B cell (primary cell): ENCODE measurements at regions not wholly inside any gene's neighbourhood (a gene's known extent, or its start where the extent isn't known, plus 50 kb on each side); places are given as distances from the start of the nearest gene placed in this dataset.

ENCODE experiments used
- ATAC-seq: fragments of 200-7000 bp; cut with Tn5 transposase; one replicate; pipeline ENCODE4 v1.10.0; 2021; ENCODE audit warnings: low read depth, mild to moderate bottlenecking, moderate number of reproducible peaks, moderate library complexity
- CTCF ChIA-PET: fragments of 350-600 bp; sonication (Branson Sonifier 250); formaldehyde crosslinking; loops from one replicate; lab custom pipeline; 2021; ENCODE audit warnings: antibody characterized with exemption, inconsistent platforms; lab: Charles Lee
- POLR2A ChIA-PET: fragments of 350-600 bp; sonication (Branson Sonifier 250); formaldehyde crosslinking; loops from one replicate; lab custom pipeline; 2021; ENCODE audit warnings: antibody characterized with exemption; lab: Charles Lee
- DNase-seq: peaks from one replicate; pipeline ENCODE4 v3.0.0; 2013
- H2AFZ ChIP-seq: 2 replicates; pipeline ENCODE4 v1.6.1; 2012; ENCODE audit warnings: mild to moderate bottlenecking, low read depth, low read length; ENCODE audit not compliant: insufficient read depth, poor library complexity, severe bottlenecking
- H3K27ac ChIP-seq, 2 donors: 1 replicate in 1 of 2; 2 replicates in 1 of 2; pipeline ENCODE4 v1.5.1; 2012 to 2013; ENCODE audit warnings: low read length in 2 of 2, mild to moderate bottlenecking in 2 of 2, moderate library complexity in 1 of 2
- H3K27me3 ChIP-seq, 4 experiments: fragments of 200-600 bp in 1 of 4; sonication (generic) in 1 of 4; replicated peaks in 1 of 4; 1 replicate in 2 of 4; 2 replicates in 2 of 4; pipeline versions ENCODE4 v1.6.1 to v1.7.0; 2013 to 2016; ENCODE audit warnings: low read length in 3 of 4, mild to moderate bottlenecking in 2 of 4, mixed read lengths in 1 of 4, moderate library complexity in 1 of 4; ENCODE audit not compliant: insufficient read depth in 4 of 4, control insufficient read depth in 3 of 4; ENCODE audit errors: control extremely low read depth in 1 of 4
- H3K36me3 ChIP-seq, 2 experiments: replicated peaks in 1 of 2; 1 replicate in 1 of 2; 2 replicates in 1 of 2; pipeline versions ENCODE4 v1.6.1 to v1.7.1; 2013; ENCODE audit warnings: low read length in 1 of 2; ENCODE audit not compliant: insufficient read depth in 2 of 2, control insufficient read depth in 1 of 2; ENCODE audit errors: control extremely low read depth in 1 of 2, extremely low read depth in 1 of 2
- H3K4me1 ChIP-seq, 2 donors: fragments of 200-600 bp in 1 of 2; sonication (generic) in 1 of 2; 1 replicate in 1 of 2; 2 replicates in 1 of 2; pipeline versions ENCODE4 v1.5.1 to v1.6.1; 2013 to 2017; ENCODE audit warnings: low read length in 2 of 2; ENCODE audit not compliant: control insufficient read depth in 2 of 2, insufficient read depth in 2 of 2
- H3K4me2 ChIP-seq: replicated peaks from 2 replicates; pipeline ENCODE3; 2012; ENCODE audit warnings: mild to moderate bottlenecking, low read depth, low read length; ENCODE audit not compliant: poor library complexity, severe bottlenecking
- H3K4me3 ChIP-seq, 5 experiments: fragments of 200-600 bp in 1 of 5; sonication (generic) in 1 of 5; 1 replicate in 3 of 5; 2 replicates in 2 of 5; pipeline versions ENCODE4 v1.5.1 to v1.7.0; 2011 to 2016; ENCODE audit warnings: low read length in 4 of 5, mild to moderate bottlenecking in 4 of 5, low read depth in 2 of 5, control low read depth in 1 of 5, moderate library complexity in 1 of 5; ENCODE audit not compliant: insufficient read depth in 1 of 5; ENCODE audit errors: control extremely low read depth in 1 of 5, extremely low read depth in 1 of 5
- H3K79me2 ChIP-seq: fragments of 200-600 bp; sonication (generic); one replicate; pipeline ENCODE4 v1.6.0; 2016; ENCODE audit warnings: low read length; ENCODE audit not compliant: control insufficient read depth, insufficient read depth
- H3K9ac ChIP-seq: fragments of 200-600 bp; sonication (generic); 2 replicates; pipeline ENCODE4 v1.6.1; 2017; ENCODE audit warnings: mild to moderate bottlenecking, low read length, moderate library complexity
- H3K9me3 ChIP-seq, 3 donors: one replicate each; pipeline versions ENCODE4 v1.6.1 to v1.7.1; 2013; ENCODE audit warnings: low read length in 2 of 3; ENCODE audit not compliant: control insufficient read depth in 2 of 3, insufficient read depth in 1 of 3; ENCODE audit errors: control extremely low read depth in 1 of 3
- H4K20me1 ChIP-seq: 2 replicates; pipeline ENCODE4 v1.6.0; 2012; ENCODE audit warnings: mild to moderate bottlenecking, low read length; ENCODE audit not compliant: insufficient read depth, control insufficient read depth, poor library complexity, severe bottlenecking
- H3K27ac Mint-ChIP-seq: one replicate; pipeline ENCODE4 v1.8.0; 2021; ENCODE audit warnings: mixed read lengths
- H3K27me3 Mint-ChIP-seq: one replicate; pipeline ENCODE4 v1.8.0; 2021; ENCODE audit warnings: mixed read lengths
- H3K4me1 Mint-ChIP-seq: one replicate; pipeline ENCODE4 v1.8.0; 2021; ENCODE audit warnings: mixed read lengths
- H3K4me3 Mint-ChIP-seq: one replicate; pipeline ENCODE4 v1.8.0; 2021; ENCODE audit warnings: mixed read lengths
- H3K9me3 Mint-ChIP-seq: one replicate; pipeline ENCODE4 v1.8.0; 2022; ENCODE audit warnings: mixed read lengths; ENCODE audit not compliant: insufficient read depth
- EZH2 ChIP-seq: IDR thresholded peaks from 2 replicates; pipeline ENCODE4 v1.6.1; 2012; ENCODE audit warnings: borderline replicate concordance, low read depth, mild to moderate bottlenecking, moderate library complexity, low read length; ENCODE audit not compliant: insufficient read depth, poor library complexity, severe bottlenecking
- WGBS: methylation state at CpG from one replicate; pipeline ENCODE4 v1.1.5; 2013; ENCODE audit warnings: missing lambda C conversion rate; ENCODE audit not compliant: insufficient coverage; 5-methylcytosine and 5-hydroxymethylcytosine counted together
- intact Hi-C: fragments of 100-400 bp; cut with micrococcal nuclease; formaldehyde crosslinking; loops from one replicate; pipeline ENCODE4 v1.10.0; 2022
- TF ChIP-seq, protein P1 (sequence below): fragments of 200-600 bp; IDR thresholded peaks from one replicate; pipeline ENCODE4 v1.8.0; 2022; ENCODE audit warnings: antibody characterized with exemption, mild to moderate bottlenecking

GRCh38 chr18:76133873-76134272 is 361.2 kb downstream of the ZNF516 start:
- H3K9me3 Mint-ChIP-seq, result peaks cover 5% of the 10 kb centered on the region
- POLR2A ChIA-PET, result no interaction called here
- CTCF ChIA-PET, result no interaction called here

DNA sequence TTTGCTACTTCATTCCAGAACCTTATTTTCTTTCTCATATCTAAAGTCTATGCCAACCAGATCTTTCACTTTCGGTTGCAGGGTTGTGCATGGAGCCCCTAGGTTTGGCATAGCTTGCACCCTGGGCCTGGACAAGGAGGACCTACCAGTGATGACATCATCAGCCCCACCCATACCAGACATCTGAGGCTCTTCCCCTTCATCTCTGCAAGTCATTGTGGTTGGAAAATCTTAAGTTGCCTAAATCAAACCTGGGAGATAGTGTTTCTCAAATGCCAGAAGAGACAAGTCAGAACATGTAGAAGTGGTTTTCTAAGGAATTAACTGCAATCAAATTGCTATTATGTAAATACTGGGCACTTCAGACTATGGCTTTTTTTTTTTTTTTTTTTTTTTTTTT is 363.3 kb downstream of the ZNF516 start:
- no peak for DNase-seq
- intact Hi-C loops, result no loop called here
- no peak overlapping the region for H3K27ac ChIP-seq
- H3K27me3 Mint-ChIP-seq, result no peaks in the 10 kb centered on the region
- no peaks in the 10 kb centered on the region for H3K79me2 ChIP-seq
- H4K20me1 ChIP-seq, result no peaks in the 10 kb centered on the region
- H3K9me3 Mint-ChIP-seq, result peaks cover 5% of the 10 kb centered on the region
- no peak overlapping the region for H3K4me3 Mint-ChIP-seq
- 75% methylated on average over 1 of the region's 1 CpG for WGBS
- no peaks in the 10 kb centered on the region for H3K27me3 ChIP-seq
- H3K4me1 Mint-ChIP-seq, result no peaks in the 10 kb centered on the region
- no peak for ATAC-seq
- no peak overlapping the region for H2AFZ ChIP-seq
- H3K9ac ChIP-seq, result no peak overlapping the region
- no peaks in the 10 kb centered on the region for H3K36me3 ChIP-seq
- H3K4me2 ChIP-seq, result no peak overlapping the region
- H3K27ac Mint-ChIP-seq, result no peak overlapping the region
- POLR2A ChIA-PET, result no interaction called here
- no peak for TF ChIP-seq EZH2
- TF ChIP-seq, protein P1, sequence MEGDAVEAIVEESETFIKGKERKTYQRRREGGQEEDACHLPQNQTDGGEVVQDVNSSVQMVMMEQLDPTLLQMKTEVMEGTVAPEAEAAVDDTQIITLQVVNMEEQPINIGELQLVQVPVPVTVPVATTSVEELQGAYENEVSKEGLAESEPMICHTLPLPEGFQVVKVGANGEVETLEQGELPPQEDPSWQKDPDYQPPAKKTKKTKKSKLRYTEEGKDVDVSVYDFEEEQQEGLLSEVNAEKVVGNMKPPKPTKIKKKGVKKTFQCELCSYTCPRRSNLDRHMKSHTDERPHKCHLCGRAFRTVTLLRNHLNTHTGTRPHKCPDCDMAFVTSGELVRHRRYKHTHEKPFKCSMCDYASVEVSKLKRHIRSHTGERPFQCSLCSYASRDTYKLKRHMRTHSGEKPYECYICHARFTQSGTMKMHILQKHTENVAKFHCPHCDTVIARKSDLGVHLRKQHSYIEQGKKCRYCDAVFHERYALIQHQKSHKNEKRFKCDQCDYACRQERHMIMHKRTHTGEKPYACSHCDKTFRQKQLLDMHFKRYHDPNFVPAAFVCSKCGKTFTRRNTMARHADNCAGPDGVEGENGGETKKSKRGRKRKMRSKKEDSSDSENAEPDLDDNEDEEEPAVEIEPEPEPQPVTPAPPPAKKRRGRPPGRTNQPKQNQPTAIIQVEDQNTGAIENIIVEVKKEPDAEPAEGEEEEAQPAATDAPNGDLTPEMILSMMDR, result no peak
- H3K4me1 ChIP-seq, result no peaks in the 10 kb centered on the region
- no peak overlapping the region for H3K4me3 ChIP-seq
- CTCF ChIA-PET, result no interaction called here
- peaks cover 0 to 17% (median 0%) of the 10 kb centered on the region in 3 donors for H3K9me3 ChIP-seq

More at GRCh38 chr18:76133873-76134272, 361.2 kb downstream of the ZNF516 start:
- no peak for ATAC-seq
- no peak overlapping the region for H3K9ac ChIP-seq
- Mint-ChIP-seq H3K27me3 (no peaks in the 10 kb centered on the region), H3K27ac (no peak overlapping the region), H3K4me3 (no peak overlapping the region), H3K4me1 (no peaks in the 10 kb centered on the region)
- TF ChIP-seq EZH2, result no peak
- no CpG with 5 or more reads among the region's 1 CpG for WGBS
- H3K4me1 ChIP-seq, result no peaks in the 10 kb centered on the region
- H4K20me1 ChIP-seq, result no peaks in the 10 kb centered on the region
- no peak overlapping the region for H3K4me2 ChIP-seq
- no peaks in the 10 kb centered on the region for H3K36me3 ChIP-seq
- H3K79me2 ChIP-seq, result no peaks in the 10 kb centered on the region
- H2AFZ ChIP-seq, result no peak overlapping the region
- intact Hi-C loops, result no loop called here
- H3K4me3 ChIP-seq, result no peak overlapping the region
- no peak overlapping the region for H3K27ac ChIP-seq
- H3K9me3 ChIP-seq, result peaks cover 0 to 17% (median 0%) of the 10 kb centered on the region in 3 donors
- H3K27me3 ChIP-seq, result no peaks in the 10 kb centered on the region
- no peak for DNase-seq
